ENCODE measurements at regions not wholly inside any gene's neighbourhood (a gene's known extent, or its start where the extent isn't known, plus 50 kb on each side); places are given as distances from the start of the nearest gene placed in this dataset.

- no peaks in the 10 kb centered on the region for H3K9me2 ChIP-seq (ENCODE audit: insufficient read depth)
- ChIA-PET RAD21 (ENCODE audit: low non-redundant PET in 1 of 2, low total read pairs in 2 of 2, uncharacterized antibody in 2 of 2, unreplicated experiment in 2 of 2) (no interaction called here), CTCF (no interaction called here), POLR2A (no interaction called here)
- H3K27ac ChIP-seq (ENCODE audit: low read depth, low read length) = no peak overlapping the region
- H3K79me2 ChIP-seq (ENCODE audit: insufficient read depth, low read length) = no peaks in the 10 kb centered on the region
- intact Hi-C loops (cut with micrococcal nuclease) = no loop called here
- H3K9ac ChIP-seq (ENCODE audit: low read length) = no peak overlapping the region
- H3K9me3 ChIP-seq (ENCODE audit: control insufficient read depth in 1 of 2, insufficient read depth in 1 of 2, low read depth in 1 of 2, low read length in 2 of 2) = peaks cover 4 to 9% of the 10 kb centered on the region in 2 experiments; a peak in 2 of 4 replicates
- H3K4me1 ChIP-seq (ENCODE audit: control insufficient read depth in 1 of 2, insufficient read depth in 2 of 2, low read length in 2 of 2) = no peaks in the 10 kb centered on the region
- H3K36me3 ChIP-seq (ENCODE audit: control insufficient read depth in 1 of 2, insufficient read depth in 2 of 2, low read length in 2 of 2) = no peaks in the 10 kb centered on the region
- no peak overlapping the region for H3K4me2 ChIP-seq (ENCODE audit: low read length)
- no peaks in the 10 kb centered on the region for H3K27me3 ChIP-seq (ENCODE audit: insufficient read depth, low read length)
- no TSS peak for BruUV-seq (replicated peaks)
- H4K20me1 ChIP-seq (ENCODE audit: insufficient read depth) = no peaks in the 10 kb centered on the region
- TF ChIP-seq MAX (IDR thresholded peaks at IDR 0.05) = no peak
- no peak for TF ChIP-seq CBX3 (IDR thresholded peaks at IDR 0.05; ENCODE audit: low read depth)
- no peak for TF ChIP-seq JUND (IDR thresholded peaks at IDR 0.05)
- TF ChIP-seq EGR1 (IDR thresholded peaks at IDR 0.05; ENCODE audit: low read depth) = no peak
- no peak for TF ChIP-seq ATF3 (IDR thresholded peaks at IDR 0.05)
- TF ChIP-seq EZH2 (IDR thresholded peaks at IDR 0.05) = no peak
- no peak for TF ChIP-seq ZNF274 (IDR thresholded peaks at IDR 0.05; ENCODE audit: low read depth, low read length)
- TF ChIP-seq YY1 (IDR thresholded peaks at IDR 0.05; ENCODE audit: extremely low read depth, insufficient replicate concordance, low read depth, low read length) = no peak
- no peak for TF ChIP-seq FOSL1 (IDR thresholded peaks at IDR 0.05; ENCODE audit: low read depth)
- TF ChIP-seq CTCF (IDR thresholded peaks at IDR 0.05 in 2 of 3, conservative IDR thresholded peaks at IDR 0.05 in 1 of 3; ENCODE audit: borderline replicate concordance in 1 of 3, insufficient read depth in 1 of 3, low read depth in 2 of 3, low read length in 2 of 3) = no peak
- TF ChIP-seq POLR2AphosphoS5 (IDR thresholded peaks at IDR 0.05; ENCODE audit: low read depth, low read length) = no peak
- no peak for TF ChIP-seq ZFX (IDR thresholded peaks at IDR 0.05)
- no peak for TF ChIP-seq SIN3A (IDR thresholded peaks at IDR 0.05; ENCODE audit: low read depth)
- no peak for TF ChIP-seq RAD21 (IDR thresholded peaks at IDR 0.05; ENCODE audit: low read depth)
- TF ChIP-seq CEBPB (IDR thresholded peaks at IDR 0.05; ENCODE audit: low read depth) = no peak
- no peak for DNase-seq (ENCODE audit: low read depth, low spot score)
- no peak overlapping the region for H3K4me3 ChIP-seq (replicated peaks in 1 of 2; ENCODE audit: low read depth in 1 of 2, low read length in 2 of 2)
- no peak overlapping the region for H2AFZ ChIP-seq (ENCODE audit: low read depth, low read length, poor library complexity, severe bottlenecking)
- ATAC-seq = no peak
Measured at GRCh38 chr2:21658907-21659477, 535.2 kb downstream of the TDRD15 start.
